ENCODE measurements at regions not wholly inside any gene's neighbourhood (a gene's known extent, or its start where the extent isn't known, plus 50 kb on each side); places are given as distances from the start of the nearest gene placed in this dataset.

GRCh38 chr5:34597034-34598027 is 58.8 kb upstream of the RAI14 start:
- no peak for DNase-seq (ENCODE audit: low read depth)

DNA sequence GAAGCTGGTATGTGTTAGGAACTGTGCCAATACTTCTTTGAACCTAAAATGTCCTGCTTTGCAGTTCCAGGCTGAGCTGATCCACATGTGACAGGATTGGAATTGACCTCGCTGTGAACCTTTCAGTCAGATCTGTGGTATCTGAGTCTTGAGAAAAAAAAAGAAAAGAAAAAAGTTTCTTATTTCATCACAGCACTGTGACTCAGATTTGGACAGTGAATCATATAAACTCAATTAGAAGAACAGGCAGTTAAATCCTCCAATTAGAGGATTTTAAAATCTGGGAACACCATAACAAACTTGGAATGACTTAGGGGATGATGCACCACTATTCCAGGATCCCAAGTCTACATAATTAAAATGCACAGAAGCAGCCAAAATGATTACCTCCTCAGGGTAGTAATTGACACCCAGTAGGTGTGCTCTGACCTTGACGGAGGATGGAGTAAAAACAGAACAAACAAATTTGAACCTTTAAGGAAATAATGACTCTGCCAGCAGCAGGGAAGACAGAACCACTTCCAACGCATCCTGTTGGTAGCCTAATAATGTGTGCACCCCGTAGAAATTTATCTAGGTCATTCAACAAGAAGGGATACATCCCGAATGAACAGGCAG is 57.8 kb upstream of the RAI14 start:
- DNase-seq (ENCODE audit: low read depth), result no peak

GRCh38 chr5:34599471-34600117 is 56.5 kb upstream of the RAI14 start:
- DNase-seq (ENCODE audit: low read depth), result no peak

GRCh38 chr5:34600118-34600493 is 56.0 kb upstream of the RAI14 start:
- no peak for DNase-seq (ENCODE audit: low read depth)

DNA sequence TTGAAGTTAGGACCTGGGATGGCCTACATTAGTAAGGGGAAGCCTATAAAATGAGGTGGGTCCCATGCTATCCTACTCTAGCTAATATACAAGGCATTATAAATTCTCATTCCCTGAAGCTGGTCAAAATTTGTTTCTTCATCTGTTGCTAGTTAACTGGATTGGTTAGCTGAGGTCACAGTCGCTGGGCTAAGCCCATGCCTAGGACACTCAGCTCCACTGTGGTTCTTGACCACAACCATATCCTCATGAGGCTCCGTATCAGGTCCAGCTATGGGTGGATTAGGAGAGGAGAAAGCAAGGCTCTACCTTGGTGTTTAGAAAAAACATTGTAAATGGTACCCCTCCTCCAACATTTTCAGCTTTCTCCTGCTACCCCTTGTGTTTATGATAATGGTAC is 52.8 kb upstream of the RAI14 start:
- no peak for DNase-seq (ENCODE audit: low read depth)

GRCh38 chr5:34604119-34604675 is 51.9 kb upstream of the RAI14 start:
- DNase-seq (ENCODE audit: low read depth), result no peak

DNA sequence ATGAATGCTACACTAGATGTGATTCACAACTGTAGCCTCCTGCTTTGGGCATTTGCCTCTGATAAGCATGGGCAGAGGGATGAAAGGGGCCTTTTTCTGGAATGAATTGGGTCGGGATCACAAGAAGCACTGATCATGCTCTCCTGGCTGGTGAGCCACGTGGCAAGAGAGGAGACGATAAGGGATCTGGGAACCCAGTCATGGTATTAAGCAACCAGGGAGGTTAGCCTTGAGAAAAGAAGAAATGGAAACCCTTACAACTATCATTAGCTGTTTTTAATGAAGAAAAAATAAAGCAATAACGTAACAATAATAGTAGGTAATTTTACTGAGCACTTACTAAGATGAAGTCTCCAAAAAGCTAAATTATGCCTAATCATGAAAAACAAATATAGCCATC is 50.0 kb upstream of the RAI14 start:
- DNase-seq (ENCODE audit: low read depth), result no peak
